AG09319 (cell line): ENCODE measurements at regions not wholly inside any gene's neighbourhood (a gene's known extent, or its start where the extent isn't known, plus 50 kb on each side); places are given as distances from the start of the nearest gene placed in this dataset.

Source experiments
- DNase-seq: peaks from one replicate; pipeline ENCODE4 v3.0.0-alpha.2; 2010; ENCODE audit warnings: low read depth; ENCODE audit errors: extremely low read depth
- TF ChIP-seq, protein P1 (sequence below): IDR thresholded peaks from 2 replicates; pipeline ENCODE4 v1.5.1; 2011; ENCODE audit warnings: low read depth, mild to moderate bottlenecking, inconsistent platforms, low read length, moderate library complexity

DNA sequence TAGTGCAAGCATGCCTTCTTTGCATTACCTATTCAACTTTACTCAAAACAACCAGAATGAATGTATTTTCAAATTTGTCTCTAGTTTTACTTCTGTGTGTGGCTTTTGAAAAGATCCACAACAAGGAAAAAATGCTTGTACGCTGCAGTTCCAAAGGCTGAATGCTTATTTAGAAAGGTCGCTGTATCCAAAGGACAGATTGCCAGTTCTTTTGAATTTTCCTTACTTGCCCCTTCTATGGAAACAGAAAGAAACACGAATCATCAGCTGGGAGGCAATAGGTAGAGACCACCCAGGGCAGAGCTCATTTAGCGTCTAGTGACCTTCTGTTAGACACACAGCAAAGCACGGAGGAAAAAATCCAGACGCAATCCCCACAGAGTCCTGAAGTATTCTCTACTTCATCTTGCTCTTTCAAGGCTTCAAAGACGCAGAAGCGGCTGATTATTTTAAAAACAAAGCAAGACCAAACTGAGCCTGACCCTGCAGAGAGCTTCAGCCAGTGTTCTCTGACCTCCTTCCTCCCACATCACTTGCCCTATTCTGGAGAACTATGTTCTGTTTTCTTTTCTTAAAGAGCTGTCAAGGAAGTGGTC is 674.6 kb upstream of the SGCG start:
- no peak for DNase-seq
- TF ChIP-seq, protein P1, sequence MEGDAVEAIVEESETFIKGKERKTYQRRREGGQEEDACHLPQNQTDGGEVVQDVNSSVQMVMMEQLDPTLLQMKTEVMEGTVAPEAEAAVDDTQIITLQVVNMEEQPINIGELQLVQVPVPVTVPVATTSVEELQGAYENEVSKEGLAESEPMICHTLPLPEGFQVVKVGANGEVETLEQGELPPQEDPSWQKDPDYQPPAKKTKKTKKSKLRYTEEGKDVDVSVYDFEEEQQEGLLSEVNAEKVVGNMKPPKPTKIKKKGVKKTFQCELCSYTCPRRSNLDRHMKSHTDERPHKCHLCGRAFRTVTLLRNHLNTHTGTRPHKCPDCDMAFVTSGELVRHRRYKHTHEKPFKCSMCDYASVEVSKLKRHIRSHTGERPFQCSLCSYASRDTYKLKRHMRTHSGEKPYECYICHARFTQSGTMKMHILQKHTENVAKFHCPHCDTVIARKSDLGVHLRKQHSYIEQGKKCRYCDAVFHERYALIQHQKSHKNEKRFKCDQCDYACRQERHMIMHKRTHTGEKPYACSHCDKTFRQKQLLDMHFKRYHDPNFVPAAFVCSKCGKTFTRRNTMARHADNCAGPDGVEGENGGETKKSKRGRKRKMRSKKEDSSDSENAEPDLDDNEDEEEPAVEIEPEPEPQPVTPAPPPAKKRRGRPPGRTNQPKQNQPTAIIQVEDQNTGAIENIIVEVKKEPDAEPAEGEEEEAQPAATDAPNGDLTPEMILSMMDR, result no peak

DNA sequence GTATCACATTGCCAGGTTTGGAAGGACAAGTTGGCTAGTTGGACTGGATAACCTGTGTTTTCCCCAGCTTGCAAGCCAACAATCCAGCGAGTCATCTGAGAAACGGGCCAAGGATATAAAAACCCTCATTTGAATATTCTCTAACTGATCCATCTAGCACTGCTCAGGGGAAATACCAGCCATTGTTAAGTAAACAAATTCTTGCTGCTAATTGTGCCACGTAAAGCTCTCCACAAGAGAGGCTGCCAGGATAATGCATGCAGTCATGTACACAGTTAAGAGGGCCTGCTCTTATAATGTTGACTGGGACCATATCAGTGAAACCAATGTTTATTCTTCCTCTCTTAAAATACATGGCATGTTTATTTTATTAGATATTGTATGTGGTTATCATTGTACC is 663.2 kb upstream of the SGCG start:
- no peak for DNase-seq
- TF ChIP-seq, protein P1, result no peak

DNA sequence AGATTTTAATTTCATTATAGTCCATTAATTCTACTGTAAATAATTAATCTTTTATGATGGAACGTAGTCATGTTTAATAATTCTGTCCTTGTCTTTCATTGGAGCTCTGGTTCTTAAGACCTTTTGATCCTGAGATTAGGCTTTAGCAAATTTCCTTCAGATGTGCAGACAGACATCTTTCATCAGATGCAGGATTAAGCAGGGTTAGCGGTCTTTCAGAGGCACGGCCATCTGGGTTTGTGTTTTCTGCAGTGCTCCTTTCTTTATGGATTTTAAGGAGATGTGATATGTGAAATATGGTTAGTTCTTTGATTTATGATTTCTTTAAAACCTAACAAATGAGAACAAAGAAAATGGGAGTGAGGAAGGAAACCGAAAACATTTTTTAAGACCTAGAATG is 643.9 kb upstream of the SGCG start:
- DNase-seq, result no peak
- TF ChIP-seq, protein P1, result no peak

DNA sequence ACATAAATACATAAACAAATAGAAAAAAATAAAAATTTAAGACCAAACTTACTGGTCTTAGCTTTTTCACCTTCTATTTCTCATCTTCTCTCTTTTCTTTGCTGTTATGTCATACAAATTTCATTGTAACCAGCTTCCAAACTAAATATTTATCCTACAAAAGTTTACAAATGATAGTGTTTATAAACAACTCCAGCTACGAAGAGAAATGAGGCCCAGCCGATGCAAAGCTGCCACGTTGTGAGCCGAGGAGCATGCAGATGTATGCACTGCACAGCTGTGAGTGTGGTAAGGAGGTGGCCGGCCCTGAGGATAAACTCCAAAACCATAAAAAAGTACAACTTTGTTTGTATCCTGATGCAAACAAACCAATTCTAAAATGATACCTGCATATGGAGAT is 642.4 kb upstream of the SGCG start:
- TF ChIP-seq, protein P1, result no peak
- DNase-seq, result no peak

DNA sequence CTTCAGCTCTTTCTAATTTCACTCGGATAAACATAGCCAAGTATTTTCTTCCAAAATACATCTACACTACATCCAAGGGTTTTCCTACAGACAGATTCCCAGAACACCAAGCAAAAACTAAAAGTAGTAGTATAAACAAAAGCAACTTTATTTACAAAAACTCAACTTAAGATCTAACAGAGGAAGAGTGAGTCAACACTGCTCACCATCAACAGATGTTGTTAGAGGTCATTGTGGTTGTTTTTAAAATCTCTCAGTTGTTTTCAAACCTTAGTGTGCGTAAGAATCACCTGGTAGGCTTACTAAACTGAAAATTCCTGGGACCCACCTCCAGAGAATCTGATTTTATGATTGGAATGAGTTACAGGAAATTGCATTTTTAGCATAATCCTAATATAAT is 631.7 kb upstream of the SGCG start:
- DNase-seq, result no peak
- TF ChIP-seq, protein P1, result no peak

DNA sequence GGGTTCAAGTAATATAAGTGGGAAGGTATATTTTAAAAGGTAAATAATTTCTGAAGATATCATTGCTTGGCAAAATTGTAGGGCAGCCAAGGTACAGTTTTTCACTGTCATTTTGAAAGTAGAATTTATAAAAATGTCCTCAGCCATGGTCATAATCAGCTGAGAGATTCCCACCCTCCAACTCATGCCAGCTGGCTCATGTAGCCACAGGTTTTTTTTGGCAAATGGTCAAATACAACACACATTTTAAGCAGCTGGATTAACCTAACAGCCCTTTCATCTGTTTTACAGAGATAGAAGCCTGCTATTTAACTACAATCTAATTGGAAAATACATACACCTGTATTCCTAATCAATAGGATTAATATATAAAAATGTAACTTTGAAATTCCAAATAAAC is 619.2 kb upstream of the SGCG start:
- DNase-seq, result no peak

DNA sequence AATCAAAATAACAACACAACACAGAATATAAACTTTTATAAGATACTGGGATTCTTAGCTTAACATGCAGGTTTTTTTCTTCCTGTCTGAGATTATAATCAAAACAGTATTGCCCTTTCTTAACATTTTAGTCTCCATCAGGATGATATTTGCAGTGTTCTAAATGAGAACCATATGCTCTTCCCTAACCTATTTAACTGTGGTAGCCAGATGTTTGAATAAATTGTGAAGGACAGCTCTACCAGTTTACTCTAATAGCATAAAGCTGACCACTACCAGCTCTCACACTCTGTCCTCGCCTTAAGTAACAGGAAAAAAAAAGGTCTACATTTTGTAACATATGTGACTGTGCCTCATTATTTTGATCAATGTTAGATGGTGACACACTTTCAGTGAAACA is 618.7 kb upstream of the SGCG start:
- DNase-seq, result no peak
- TF ChIP-seq, protein P1, result no peak

More for the DNA sequence above, 619.2 kb upstream of the SGCG start:
- TF ChIP-seq, protein P1, result no peak
